ENCODE measurements at regions not wholly inside any gene's neighbourhood (a gene's known extent, or its start where the extent isn't known, plus 50 kb on each side); places are given as distances from the start of the nearest gene placed in this dataset.
"Not testable (repeated sequence)": the region's sequence is repeated elsewhere in the genome, so short reads cannot be mapped to it uniquely, and the experiment has no call there.

DNA sequence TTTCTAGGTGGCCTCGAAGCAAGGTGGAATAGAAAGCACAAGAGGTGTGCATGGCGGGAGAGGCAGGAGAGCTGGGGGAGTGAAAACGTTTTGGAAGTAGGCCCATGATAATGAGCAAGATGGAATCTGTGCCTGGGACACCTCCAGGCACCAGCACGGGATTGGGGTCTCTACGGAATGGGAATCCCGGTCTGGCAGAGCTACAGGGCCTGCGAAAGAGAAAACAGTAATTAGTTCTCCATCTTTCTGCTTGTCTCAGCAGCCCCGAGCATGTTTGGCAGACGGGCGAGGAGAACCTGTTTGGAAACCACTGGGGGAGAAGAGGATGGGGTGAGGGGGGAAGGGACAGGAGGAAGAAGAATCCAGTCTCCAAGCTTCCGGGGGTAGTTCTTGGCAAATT lies 258.7 kb downstream of the SOX9 start:
- Mint-ChIP-seq H3K9me3 (peaks cover 0 to 2% of the 10 kb centered on the region in 2 donors), H3K36me3 (ENCODE audit: insufficient read depth in 2 of 2) (no peaks in the 10 kb centered on the region), H3K4me3 (no peak overlapping the region), H3K4me1 (ENCODE audit: low read depth) (no peaks in the 10 kb centered on the region), H3K27ac (no peak overlapping the region), H3K27me3 (ENCODE audit: low read depth) (peaks cover 7% of the 10 kb centered on the region)
- DNase-seq (no peak), ATAC-seq (replicated peaks in 1 of 2) (no peak)

DNA sequence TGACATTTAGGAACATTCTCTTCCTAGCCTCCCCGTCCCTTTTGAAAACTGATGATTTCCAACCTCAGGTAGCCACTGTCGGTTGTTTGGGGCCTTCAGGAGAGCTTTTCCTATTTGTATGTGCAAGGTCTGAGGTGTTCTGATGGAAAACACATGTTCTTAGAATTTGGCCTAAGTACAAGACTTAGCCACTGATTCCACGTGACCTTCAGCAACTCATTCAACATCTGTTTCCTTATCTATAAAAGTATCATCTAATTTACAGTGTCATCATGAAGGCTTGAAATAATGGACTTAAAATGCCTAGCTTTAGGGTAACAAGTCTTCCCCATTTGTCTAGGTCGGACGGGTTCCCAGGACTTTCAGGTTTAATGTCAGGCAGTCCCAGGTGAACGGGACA lies 259.3 kb downstream of the SOX9 start:
- no peak overlapping the region for H3K4me3 Mint-ChIP-seq
- peaks cover 7% of the 10 kb centered on the region for H3K27me3 Mint-ChIP-seq (ENCODE audit: low read depth)
- peaks cover 0 to 2% of the 10 kb centered on the region in 2 donors for H3K9me3 Mint-ChIP-seq
- ATAC-seq (replicated peaks in 1 of 2), result no peak
- no peak for DNase-seq
- H3K4me1 Mint-ChIP-seq (ENCODE audit: low read depth), result no peaks in the 10 kb centered on the region
- no peaks in the 10 kb centered on the region for H3K36me3 Mint-ChIP-seq (ENCODE audit: insufficient read depth in 2 of 2)
- no peak overlapping the region for H3K27ac Mint-ChIP-seq

DNA sequence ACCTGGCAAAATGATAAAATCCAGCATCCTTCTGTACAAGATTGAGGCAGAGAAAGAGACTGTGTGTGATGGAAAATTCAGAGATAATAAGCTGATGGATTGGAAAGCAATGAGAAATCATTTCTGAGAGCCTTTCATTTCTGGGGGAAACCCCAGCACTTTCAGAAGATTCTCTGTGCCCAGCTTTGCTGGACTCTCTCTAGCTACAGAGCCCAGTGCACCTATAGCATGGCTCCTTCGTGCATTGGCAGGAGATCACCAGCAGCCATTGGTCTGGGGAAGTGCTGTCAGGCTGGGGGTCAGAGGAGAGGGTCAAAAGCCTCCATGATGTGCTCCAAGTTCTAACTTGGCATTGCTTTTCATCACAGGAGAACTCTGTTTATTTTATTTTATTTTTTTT lies 259.9 kb downstream of the SOX9 start:
- H3K4me3 Mint-ChIP-seq, result no peak overlapping the region
- no peak overlapping the region for H3K27ac Mint-ChIP-seq
- H3K9me3 Mint-ChIP-seq, result peaks cover 0 to 4% of the 10 kb centered on the region in 2 donors
- no peaks in the 10 kb centered on the region for H3K36me3 Mint-ChIP-seq (ENCODE audit: insufficient read depth in 2 of 2)
- H3K27me3 Mint-ChIP-seq (ENCODE audit: low read depth), result peaks cover 7% of the 10 kb centered on the region
- ATAC-seq (replicated peaks in 1 of 2) (no peak), DNase-seq (no peak)
- no peaks in the 10 kb centered on the region for H3K4me1 Mint-ChIP-seq (ENCODE audit: low read depth)

DNA sequence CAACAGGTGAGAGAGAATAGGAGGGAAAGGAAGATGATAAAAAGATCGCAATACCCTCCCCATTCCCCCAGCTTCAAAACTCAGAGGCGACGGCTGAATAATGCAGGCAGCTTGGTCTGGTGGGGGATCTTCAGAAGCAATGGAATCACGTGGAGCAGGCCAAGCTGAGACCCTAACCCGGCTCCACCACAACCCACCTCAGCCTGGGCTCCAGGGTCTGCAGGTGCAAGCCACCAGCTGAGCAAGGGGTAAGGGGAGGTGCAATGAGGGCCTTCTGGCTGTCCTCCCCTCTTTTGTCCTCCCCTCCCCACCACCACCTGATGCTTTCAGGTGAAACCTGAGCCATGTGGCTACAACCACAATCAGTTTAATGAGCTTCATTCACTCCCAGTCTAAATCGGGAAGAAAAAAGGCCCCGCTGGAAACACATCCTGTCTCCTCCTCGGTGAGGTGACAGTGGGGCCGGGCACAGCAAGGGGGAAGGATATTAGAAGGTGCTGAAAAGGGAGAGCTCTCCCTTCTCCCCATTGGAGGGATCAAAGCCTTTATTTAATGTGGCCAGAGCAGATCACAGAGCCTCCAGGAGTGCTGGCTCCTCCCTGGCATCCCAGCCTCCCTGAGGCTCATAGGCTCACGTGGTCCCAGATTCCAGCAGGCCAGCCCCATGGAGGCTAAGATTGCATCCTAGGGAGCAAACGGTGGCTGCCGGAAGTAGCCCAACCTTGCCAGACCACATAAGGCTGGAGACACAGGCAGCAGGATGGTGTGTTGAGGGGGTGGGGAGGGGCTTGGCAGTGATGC lies 261.0 kb downstream of the SOX9 start:
- H3K27me3 Mint-ChIP-seq (ENCODE audit: low read depth), result peaks cover 7% of the 10 kb centered on the region
- no peaks in the 10 kb centered on the region for H3K4me1 Mint-ChIP-seq (ENCODE audit: low read depth)
- no peak for DNase-seq
- no peak overlapping the region for H3K4me3 Mint-ChIP-seq
- no peak overlapping the region for H3K27ac Mint-ChIP-seq
- no peak for ATAC-seq (replicated peaks in 1 of 2)
- H3K36me3 Mint-ChIP-seq (ENCODE audit: insufficient read depth in 2 of 2), result no peaks in the 10 kb centered on the region
- H3K9me3 Mint-ChIP-seq, result peaks cover 0 to 4% of the 10 kb centered on the region in 2 donors

DNA sequence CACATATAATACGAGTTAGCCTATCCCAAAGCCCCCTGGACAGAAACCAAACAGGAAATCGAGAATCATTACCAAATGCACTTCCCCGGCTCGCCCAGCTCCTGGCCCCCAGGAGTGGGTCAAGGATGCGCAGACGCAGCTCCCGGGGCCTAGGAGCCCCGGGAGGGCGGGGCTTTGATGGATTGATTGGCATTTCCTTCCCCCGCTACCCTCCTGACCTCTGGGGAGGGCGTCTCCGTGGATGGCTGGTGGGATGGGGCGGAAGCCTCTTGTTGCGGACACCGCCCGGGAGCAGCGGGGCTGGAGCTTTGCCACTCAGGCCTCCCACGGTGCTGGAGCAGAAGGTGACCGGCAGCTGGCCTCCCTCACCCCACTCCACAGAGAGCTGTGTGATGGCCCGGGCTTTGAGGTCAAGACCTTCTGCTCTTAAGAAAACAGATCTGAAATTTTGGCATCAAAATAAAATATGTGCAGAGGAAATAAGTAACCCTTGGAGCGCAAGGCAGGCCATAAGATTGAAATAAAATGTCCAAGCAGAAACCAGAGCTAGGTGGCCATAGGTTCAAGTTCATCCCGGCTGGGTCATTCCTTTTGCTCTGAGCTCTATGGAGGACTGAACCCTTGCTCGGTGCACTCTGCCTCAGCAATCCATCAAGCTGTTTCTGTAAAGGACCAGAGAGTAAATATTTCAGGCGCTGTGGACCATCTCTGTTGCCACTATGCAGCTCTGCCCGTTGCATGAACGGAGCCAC lies 262.3 kb downstream of the SOX9 start:
- H3K27ac Mint-ChIP-seq, result no peak overlapping the region
- peaks cover 7% of the 10 kb centered on the region for H3K27me3 Mint-ChIP-seq (ENCODE audit: low read depth)
- peaks cover 0 to 6% of the 10 kb centered on the region in 2 donors for H3K9me3 Mint-ChIP-seq
- ATAC-seq (replicated peaks in 1 of 2) (no peak), DNase-seq (no peak)
- no peaks in the 10 kb centered on the region for H3K4me1 Mint-ChIP-seq (ENCODE audit: low read depth)
- H3K4me3 Mint-ChIP-seq, result no peak overlapping the region
- H3K36me3 Mint-ChIP-seq (ENCODE audit: insufficient read depth in 2 of 2), result no peaks in the 10 kb centered on the region

DNA sequence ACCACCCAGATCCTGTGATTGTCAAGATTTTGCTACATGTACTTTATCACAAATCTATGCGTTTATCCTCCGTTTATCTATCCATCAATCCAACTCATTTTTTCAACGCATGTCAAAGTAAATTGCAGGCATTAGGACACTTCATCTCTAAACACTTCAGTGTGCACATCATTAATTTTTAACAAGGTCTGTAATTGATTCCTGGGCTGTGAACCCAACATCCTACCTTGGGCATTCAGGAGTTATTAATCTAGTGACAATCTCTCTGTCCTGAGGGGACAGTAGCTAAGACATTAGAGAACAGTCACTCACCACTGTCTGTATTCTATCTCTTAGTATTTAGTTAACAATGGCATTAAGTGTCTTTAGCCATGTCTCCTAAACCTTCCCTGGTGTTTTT lies 264.7 kb downstream of the SOX9 start:
- Mint-ChIP-seq H3K4me1 (ENCODE audit: low read depth) (no peaks in the 10 kb centered on the region), H3K27ac (no peak overlapping the region), H3K36me3 (ENCODE audit: insufficient read depth in 2 of 2) (no peaks in the 10 kb centered on the region), H3K9me3 (peaks cover 0 to 6% of the 10 kb centered on the region in 2 donors), H3K27me3 (ENCODE audit: low read depth) (peaks cover 7% of the 10 kb centered on the region), H3K4me3 (no peak overlapping the region)
- ATAC-seq (replicated peaks in 1 of 2), result no peak
- DNase-seq, result no peak

DNA sequence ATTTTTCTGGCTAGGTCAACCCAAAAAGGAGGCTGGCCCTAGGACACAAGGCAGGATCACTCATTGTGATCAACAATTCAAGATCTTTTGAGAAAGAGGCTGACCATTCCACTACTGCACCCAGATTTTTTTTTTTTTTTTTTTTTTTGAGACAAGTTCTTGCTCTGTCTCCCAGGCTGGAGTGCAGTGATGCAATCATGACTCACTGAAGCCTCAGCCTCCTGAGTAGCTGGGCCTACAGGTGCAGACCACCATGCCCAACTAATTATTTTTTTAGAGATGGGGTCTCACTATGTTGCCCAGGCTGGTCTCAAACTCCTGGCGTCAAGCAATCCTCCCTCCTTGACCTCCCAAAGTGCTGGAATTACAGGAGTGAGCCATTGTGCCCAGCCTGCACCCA lies 265.4 kb downstream of the SOX9 start:
- not testable (repeated sequence) for H3K4me3 Mint-ChIP-seq; ATAC-seq (replicated peaks in 1 of 2); H3K9me3 Mint-ChIP-seq; H3K27me3 Mint-ChIP-seq (ENCODE audit: low read depth); DNase-seq; H3K27ac Mint-ChIP-seq; H3K4me1 Mint-ChIP-seq (ENCODE audit: low read depth); H3K36me3 Mint-ChIP-seq (ENCODE audit: insufficient read depth in 2 of 2)

DNA sequence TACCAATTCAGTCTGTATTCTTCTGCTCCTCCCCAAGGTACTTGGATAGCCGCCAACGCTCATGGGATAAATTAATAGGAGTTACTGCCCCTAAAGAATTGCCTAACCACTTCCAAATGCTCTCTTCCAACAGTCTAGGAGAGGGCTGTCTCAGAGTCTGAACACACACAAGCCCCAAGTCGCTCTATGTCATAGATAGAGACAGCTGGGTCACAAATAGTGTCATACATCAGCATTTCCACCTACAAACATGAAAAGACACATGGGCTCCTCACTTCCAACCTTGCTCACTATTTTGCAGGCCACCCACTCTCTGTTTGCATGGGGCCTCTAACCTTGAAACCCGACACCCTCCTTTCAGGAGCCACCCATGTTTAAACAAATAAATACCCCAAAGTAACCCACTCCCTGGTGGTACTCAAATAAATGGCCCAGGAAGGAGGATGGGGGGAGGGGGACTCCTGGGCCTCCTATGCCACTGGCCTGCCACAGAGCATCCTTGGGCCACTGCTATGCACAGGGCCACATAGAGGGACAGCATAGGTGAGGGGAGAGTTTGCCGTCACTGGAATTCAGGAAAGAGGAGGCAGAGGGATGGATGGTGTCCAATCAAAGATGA lies 265.9 kb downstream of the SOX9 start:
- H3K4me1 Mint-ChIP-seq (ENCODE audit: low read depth), result no peaks in the 10 kb centered on the region
- H3K27ac Mint-ChIP-seq, result no peak overlapping the region
- H3K4me3 Mint-ChIP-seq, result no peak overlapping the region
- peaks cover 7% of the 10 kb centered on the region for H3K27me3 Mint-ChIP-seq (ENCODE audit: low read depth)
- no peaks in the 10 kb centered on the region for H3K36me3 Mint-ChIP-seq (ENCODE audit: insufficient read depth in 2 of 2)
- no peak for ATAC-seq (replicated peaks in 1 of 2)
- DNase-seq, result no peak
- H3K9me3 Mint-ChIP-seq, result peaks cover 0 to 8% of the 10 kb centered on the region in 2 donors

DNA sequence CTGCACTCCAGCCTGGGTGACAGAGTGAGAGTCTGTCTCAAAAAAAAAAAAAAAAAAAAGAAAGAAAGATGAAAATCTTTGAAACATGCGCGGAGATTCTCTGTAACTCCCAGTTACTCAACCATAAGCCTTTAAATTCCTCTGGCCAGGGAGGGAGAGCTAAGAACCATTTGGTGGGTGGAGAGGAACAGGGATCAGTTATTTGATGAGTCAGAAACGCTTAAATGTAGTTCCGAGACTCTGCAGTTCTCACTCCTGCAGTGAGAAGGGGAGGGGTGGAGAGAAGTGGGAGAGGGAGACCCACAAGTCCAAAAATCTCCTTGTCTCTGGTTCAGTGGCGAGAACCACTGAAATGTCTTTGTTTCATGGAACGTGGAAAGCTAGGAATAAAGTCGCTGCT lies 266.7 kb downstream of the SOX9 start:
- H3K4me1 Mint-ChIP-seq (ENCODE audit: low read depth), result no peaks in the 10 kb centered on the region
- no peaks in the 10 kb centered on the region for H3K36me3 Mint-ChIP-seq (ENCODE audit: insufficient read depth in 2 of 2)
- peaks cover 5% of the 10 kb centered on the region for H3K27me3 Mint-ChIP-seq (ENCODE audit: low read depth)
- ATAC-seq (replicated peaks in 1 of 2) (no peak), DNase-seq (no peak)
- H3K27ac Mint-ChIP-seq, result no peak overlapping the region
- no peak overlapping the region for H3K4me3 Mint-ChIP-seq
- H3K9me3 Mint-ChIP-seq, result peaks cover 0 to 8% of the 10 kb centered on the region in 2 donors

DNA sequence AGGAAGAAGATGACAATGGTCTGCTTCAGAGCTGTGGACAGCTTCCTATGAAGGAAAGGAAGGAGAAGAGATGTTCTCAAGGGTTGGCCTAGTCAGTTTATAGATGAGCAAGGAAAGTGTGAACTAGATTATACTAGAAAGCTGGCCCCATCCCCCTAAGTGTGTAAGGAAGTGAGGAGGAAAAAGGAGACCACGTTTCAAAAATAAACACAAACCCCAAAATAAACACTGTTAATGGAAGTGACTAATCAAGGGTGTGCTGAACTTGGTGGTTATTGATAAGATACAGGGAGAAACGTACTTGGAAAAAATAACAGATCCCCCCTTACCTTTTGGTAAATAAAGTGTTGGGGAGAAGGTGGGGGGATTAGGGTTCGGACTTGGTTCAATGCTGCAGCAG lies 267.1 kb downstream of the SOX9 start:
- H3K4me1 Mint-ChIP-seq (ENCODE audit: low read depth), result no peaks in the 10 kb centered on the region
- no peak overlapping the region for H3K27ac Mint-ChIP-seq
- H3K27me3 Mint-ChIP-seq (ENCODE audit: low read depth), result peaks cover under 1% of the 10 kb centered on the region
- ATAC-seq (replicated peaks in 1 of 2) (no peak), DNase-seq (no peak)
- H3K36me3 Mint-ChIP-seq (ENCODE audit: insufficient read depth in 2 of 2), result no peaks in the 10 kb centered on the region
- H3K4me3 Mint-ChIP-seq, result no peak overlapping the region
- peaks cover 0 to 7% of the 10 kb centered on the region in 2 donors for H3K9me3 Mint-ChIP-seq

DNA sequence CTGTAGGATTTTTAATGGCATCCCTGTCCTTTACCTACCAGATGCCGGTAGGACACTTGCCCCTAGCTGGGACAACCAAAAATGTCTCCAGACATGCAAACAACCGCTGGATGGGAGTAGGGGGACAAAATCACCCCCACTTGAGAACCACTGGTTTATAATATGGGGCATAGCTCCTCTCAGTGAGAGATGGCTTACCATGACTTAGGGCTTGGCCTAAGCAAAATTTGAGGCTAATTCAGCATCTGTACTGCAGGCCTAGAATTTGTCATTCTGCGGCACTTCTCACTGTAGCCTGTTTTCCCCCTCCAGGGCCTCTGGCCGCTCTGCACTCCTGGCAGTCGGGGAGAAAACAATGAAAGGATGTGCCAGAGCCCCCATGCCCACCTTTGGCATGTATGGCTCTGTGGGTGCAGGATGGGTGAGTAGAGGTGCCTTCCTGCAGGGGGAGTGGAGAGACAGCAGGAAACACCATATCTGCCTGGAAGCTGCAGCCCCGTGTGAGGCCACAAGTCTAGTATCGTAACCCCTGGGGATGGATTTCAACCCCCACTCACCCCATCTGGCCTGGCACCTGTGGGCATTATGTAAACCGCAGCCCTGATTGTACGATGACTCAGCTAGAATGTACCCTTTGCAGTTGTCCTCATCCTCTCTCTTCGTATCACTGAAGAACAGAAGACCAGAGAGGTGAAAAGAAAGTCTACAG lies 268.1 kb downstream of the SOX9 start:
- Mint-ChIP-seq H3K9me3 (peaks cover 0 to 7% of the 10 kb centered on the region in 2 donors), H3K27me3 (ENCODE audit: low read depth) (no peaks in the 10 kb centered on the region), H3K4me3 (no peak overlapping the region), H3K4me1 (ENCODE audit: low read depth) (no peaks in the 10 kb centered on the region), H3K27ac (no peak overlapping the region), H3K36me3 (ENCODE audit: insufficient read depth in 2 of 2) (no peaks in the 10 kb centered on the region)
- ATAC-seq (replicated peaks in 1 of 2) (no peak), DNase-seq (no peak)

DNA sequence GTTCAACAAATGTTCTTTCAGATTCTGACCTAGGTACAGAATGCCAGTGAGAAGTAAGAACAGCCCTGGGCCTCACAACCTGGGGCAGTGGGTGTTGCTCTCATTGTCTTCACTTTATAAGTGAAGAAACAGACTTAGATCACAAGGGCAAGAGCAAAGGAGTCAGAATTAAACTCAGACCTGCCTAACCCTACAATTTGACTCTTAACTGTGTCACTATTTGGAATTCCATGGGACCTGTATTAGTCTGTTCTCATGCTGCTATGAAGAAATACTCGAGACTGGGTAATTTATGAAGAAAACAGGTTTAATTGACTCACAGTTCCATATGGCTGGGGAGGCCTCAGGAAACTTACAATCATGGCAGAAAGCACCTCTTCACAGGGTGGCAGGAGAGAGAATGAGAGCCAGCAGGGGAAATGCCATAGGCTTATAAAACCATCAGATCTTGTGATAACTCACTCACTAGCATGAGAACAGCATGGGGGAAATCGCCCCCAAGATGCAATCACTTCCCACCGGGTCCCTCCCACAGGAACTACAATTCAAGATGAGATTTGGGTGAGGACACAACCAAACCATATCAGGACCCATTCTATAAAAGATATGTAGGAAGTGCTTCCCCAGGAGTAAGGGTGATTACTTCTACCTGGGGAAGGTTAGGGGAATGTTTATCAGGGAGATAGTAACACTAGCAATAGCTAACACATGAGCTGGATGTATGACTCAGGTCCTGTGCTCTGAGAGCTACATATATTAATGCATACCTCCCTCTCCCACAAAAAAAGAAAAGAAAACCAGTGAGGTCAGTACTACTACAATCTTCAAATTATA lies 270.1 kb downstream of the SOX9 start:
- H3K36me3 Mint-ChIP-seq (ENCODE audit: insufficient read depth in 2 of 2), result no peaks in the 10 kb centered on the region
- no peak overlapping the region for H3K4me3 Mint-ChIP-seq
- ATAC-seq (replicated peaks in 1 of 2) (no peak), DNase-seq (no peak)
- H3K27me3 Mint-ChIP-seq (ENCODE audit: low read depth), result no peaks in the 10 kb centered on the region
- H3K27ac Mint-ChIP-seq, result no peak overlapping the region
- no peaks in the 10 kb centered on the region for H3K4me1 Mint-ChIP-seq (ENCODE audit: low read depth)
- H3K9me3 Mint-ChIP-seq, result peaks cover 0 to 4% of the 10 kb centered on the region in 2 donors
